ENCODE measurements at regions not wholly inside any gene's neighbourhood (a gene's known extent, or its start where the extent isn't known, plus 50 kb on each side); places are given as distances from the start of the nearest gene placed in this dataset.

GRCh38 chr15:25529774-25530173 lies 91.0 kb upstream of the UBE3A start:
- Histone ChIP-seq H3K36me3 (no peaks in the 10 kb centered on the region), H3K9me3 (no peaks in the 10 kb centered on the region), H3K4me1 (no peaks in the 10 kb centered on the region), H3K27me3 (no peaks in the 10 kb centered on the region), H3K4me3 (no peak overlapping the region), H3K27ac (no peak overlapping the region)
- 74% methylated on average over 3 of the region's 3 CpGs for WGBS (ENCODE audit: insufficient coverage, low coverage, low lambda C conversion rate, missing lambda C conversion rate)
- ATAC-seq, result no peak
- DNase-seq, result no peak
- no peak for TF ChIP-seq POLR2A (IDR thresholded peaks at IDR 0.05)
- no peak for TF ChIP-seq CTCF (IDR thresholded peaks at IDR 0.05)
- intact Hi-C loops (cut with DNase I), result no loop called here

- no peaks in the 10 kb centered on the region for H3K4me1 ChIP-seq
- no peaks in the 10 kb centered on the region for H3K36me3 ChIP-seq
- H3K9me3 ChIP-seq, result no peaks in the 10 kb centered on the region
- DNase-seq (no peak), ATAC-seq (no peak)
- H3K27me3 ChIP-seq, result no peaks in the 10 kb centered on the region
- intact Hi-C loops (cut with DNase I), result no loop called here
- WGBS (ENCODE audit: insufficient coverage, low coverage, low lambda C conversion rate, missing lambda C conversion rate), result 59% methylated on average over 3 of the region's 3 CpGs
- TF ChIP-seq POLR2A (IDR thresholded peaks at IDR 0.05), result no peak
- no peak for TF ChIP-seq CTCF (IDR thresholded peaks at IDR 0.05)
- H3K27ac ChIP-seq, result no peak overlapping the region
- H3K4me3 ChIP-seq, result no peak overlapping the region
Measured at GRCh38 chr15:25527118-25527517, 88.3 kb upstream of the UBE3A start.

GRCh38 chr15:25525741-25526140 lies 86.9 kb upstream of the UBE3A start:
- TF ChIP-seq CTCF (IDR thresholded peaks at IDR 0.05), result no peak
- TF ChIP-seq POLR2A (IDR thresholded peaks at IDR 0.05), result no peak
- 73% methylated on average over 8 of the region's 8 CpGs for WGBS (ENCODE audit: insufficient coverage, low coverage, low lambda C conversion rate, missing lambda C conversion rate)
- H3K36me3 ChIP-seq, result no peaks in the 10 kb centered on the region
- intact Hi-C loops (cut with DNase I), result no loop called here
- no peak overlapping the region for H3K27ac ChIP-seq
- no peaks in the 10 kb centered on the region for H3K27me3 ChIP-seq
- no peak for DNase-seq
- H3K9me3 ChIP-seq, result no peaks in the 10 kb centered on the region
- no peak overlapping the region for H3K4me3 ChIP-seq
- ATAC-seq, result no peak
- H3K4me1 ChIP-seq, result no peaks in the 10 kb centered on the region

GRCh38 chr15:25515633-25516032 lies 76.8 kb upstream of the UBE3A start:
- ATAC-seq (no peak), DNase-seq (no peak)
- Histone ChIP-seq H3K27me3 (no peaks in the 10 kb centered on the region), H3K4me3 (no peak overlapping the region), H3K4me1 (no peaks in the 10 kb centered on the region), H3K36me3 (no peaks in the 10 kb centered on the region), H3K27ac (no peak overlapping the region), H3K9me3 (no peaks in the 10 kb centered on the region)
- TF ChIP-seq CTCF (IDR thresholded peaks at IDR 0.05), result no peak
- no peak for TF ChIP-seq POLR2A (IDR thresholded peaks at IDR 0.05)
- intact Hi-C loops (cut with DNase I), result loop anchor here (5.0 to 10.0 kb wide), 2 partner anchors 189 to 537 kb away; no protein-coding TSS in a partner anchor
- 68% methylated on average over 4 of the region's 6 CpGs for WGBS (ENCODE audit: insufficient coverage, low coverage, low lambda C conversion rate, missing lambda C conversion rate)

GRCh38 chr15:25514522-25514921 lies 75.7 kb upstream of the UBE3A start:
- DNase-seq (no peak), ATAC-seq (no peak)
- Histone ChIP-seq H3K27ac (no peak overlapping the region), H3K36me3 (no peaks in the 10 kb centered on the region), H3K4me3 (no peak overlapping the region), H3K4me1 (no peaks in the 10 kb centered on the region), H3K27me3 (no peaks in the 10 kb centered on the region), H3K9me3 (no peaks in the 10 kb centered on the region)
- TF ChIP-seq POLR2A (IDR thresholded peaks at IDR 0.05) (no peak), CTCF (IDR thresholded peaks at IDR 0.05) (no peak)
- intact Hi-C loops (cut with DNase I), result loop anchor here in 1 of 2 donors (10.0 kb wide), 1 partner anchor 190 kb away; no protein-coding TSS in a partner anchor
- 79% methylated on average over 8 of the region's 9 CpGs for WGBS (ENCODE audit: insufficient coverage, low coverage, low lambda C conversion rate, missing lambda C conversion rate)

Measured in right lobe of liver (tissue), 6 donors.